ENCODE measurements at regions not wholly inside any gene's neighbourhood (a gene's known extent, or its start where the extent isn't known, plus 50 kb on each side); places are given as distances from the start of the nearest gene placed in this dataset.
A peak's percentile ranks its signal among the peaks of the same experiment; 100 is the strongest.

GRCh38 chr3:161848376-161848775, 351.8 kb downstream of the OTOL1 start:
- H3K79me2 ChIP-seq (ENCODE audit: low read length): no peaks in the 10 kb centered on the region
- H3K9ac ChIP-seq (ENCODE audit: low read length): no peak overlapping the region
- H3K4me3 ChIP-seq (ENCODE audit: low read length): no peak overlapping the region
- TF ChIP-seq EZH2phosphoT487 (IDR thresholded peaks at IDR 0.05; ENCODE audit: low read depth): no peak
- TF ChIP-seq, protein P1, sequence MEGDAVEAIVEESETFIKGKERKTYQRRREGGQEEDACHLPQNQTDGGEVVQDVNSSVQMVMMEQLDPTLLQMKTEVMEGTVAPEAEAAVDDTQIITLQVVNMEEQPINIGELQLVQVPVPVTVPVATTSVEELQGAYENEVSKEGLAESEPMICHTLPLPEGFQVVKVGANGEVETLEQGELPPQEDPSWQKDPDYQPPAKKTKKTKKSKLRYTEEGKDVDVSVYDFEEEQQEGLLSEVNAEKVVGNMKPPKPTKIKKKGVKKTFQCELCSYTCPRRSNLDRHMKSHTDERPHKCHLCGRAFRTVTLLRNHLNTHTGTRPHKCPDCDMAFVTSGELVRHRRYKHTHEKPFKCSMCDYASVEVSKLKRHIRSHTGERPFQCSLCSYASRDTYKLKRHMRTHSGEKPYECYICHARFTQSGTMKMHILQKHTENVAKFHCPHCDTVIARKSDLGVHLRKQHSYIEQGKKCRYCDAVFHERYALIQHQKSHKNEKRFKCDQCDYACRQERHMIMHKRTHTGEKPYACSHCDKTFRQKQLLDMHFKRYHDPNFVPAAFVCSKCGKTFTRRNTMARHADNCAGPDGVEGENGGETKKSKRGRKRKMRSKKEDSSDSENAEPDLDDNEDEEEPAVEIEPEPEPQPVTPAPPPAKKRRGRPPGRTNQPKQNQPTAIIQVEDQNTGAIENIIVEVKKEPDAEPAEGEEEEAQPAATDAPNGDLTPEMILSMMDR (IDR thresholded peaks at IDR 0.05; ENCODE audit: low read depth, low read length): no peak
- H3K36me3 ChIP-seq (replicated peaks; ENCODE audit: low read depth, low read length): no peaks in the 10 kb centered on the region
- H3K27me3 ChIP-seq (ENCODE audit: low read depth, low read length): no peaks in the 10 kb centered on the region
- H3K27ac ChIP-seq (ENCODE audit: low read length): no peak overlapping the region
- H4K20me1 ChIP-seq (ENCODE audit: insufficient read depth, low read length): no peaks in the 10 kb centered on the region
- H3K4me2 ChIP-seq (ENCODE audit: low read length): no peak overlapping the region
- H3K4me1 ChIP-seq (ENCODE audit: low read length): no peaks in the 10 kb centered on the region
- H2AFZ ChIP-seq (ENCODE audit: low read depth, low read length): no peak overlapping the region
- H3K9me3 ChIP-seq (ENCODE audit: insufficient read depth, low read length): no peaks in the 10 kb centered on the region

DNA sequence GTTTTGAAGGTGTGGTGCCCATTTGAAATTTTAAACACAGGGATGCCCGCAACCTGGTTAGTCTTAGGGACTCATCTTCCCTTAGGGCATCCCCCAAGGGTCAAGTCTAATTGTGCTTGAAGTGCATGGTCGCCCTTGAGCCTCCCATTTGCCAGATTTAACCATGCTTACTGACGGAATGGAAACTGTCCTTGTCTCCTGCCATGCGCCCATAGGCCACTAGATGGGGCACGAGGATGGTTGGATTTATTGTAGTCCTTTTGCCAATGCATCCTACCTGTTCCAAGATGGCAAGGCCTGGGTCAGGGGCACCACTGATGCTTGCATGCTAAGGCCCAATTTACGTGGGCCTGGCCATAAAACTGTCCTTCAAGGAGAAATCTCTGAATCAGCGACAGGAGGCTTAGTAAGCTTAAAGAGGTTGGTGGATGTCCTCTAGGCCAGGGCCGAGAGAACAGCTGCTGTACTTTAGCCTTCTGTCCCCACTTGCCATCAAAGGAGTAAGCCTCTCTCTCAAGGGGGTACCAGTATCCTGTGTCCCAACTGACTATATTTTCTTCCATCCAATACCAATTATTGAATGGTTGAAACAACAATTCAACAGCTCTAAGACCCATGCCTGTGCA, 355.4 kb downstream of the OTOL1 start:
- Histone ChIP-seq H2AFZ (ENCODE audit: low read depth, low read length) (peak overlapping the region; percentile 85), H3K9me3 (ENCODE audit: insufficient read depth, low read length) (no peaks in the 10 kb centered on the region), H3K4me3 (ENCODE audit: low read length) (no peak overlapping the region), H4K20me1 (ENCODE audit: insufficient read depth, low read length) (no peaks in the 10 kb centered on the region), H3K27ac (ENCODE audit: low read length) (no peak overlapping the region), H3K36me3 (replicated peaks; ENCODE audit: low read depth, low read length) (no peaks in the 10 kb centered on the region), H3K79me2 (ENCODE audit: low read length) (no peaks in the 10 kb centered on the region), H3K4me2 (ENCODE audit: low read length) (peak overlapping the region; percentile 46), H3K27me3 (ENCODE audit: low read depth, low read length) (no peaks in the 10 kb centered on the region), H3K9ac (ENCODE audit: low read length) (no peak overlapping the region), H3K4me1 (ENCODE audit: low read length) (no peaks in the 10 kb centered on the region)
- no peak for TF ChIP-seq EZH2phosphoT487 (IDR thresholded peaks at IDR 0.05; ENCODE audit: low read depth)
- TF ChIP-seq, protein P1 (IDR thresholded peaks at IDR 0.05; ENCODE audit: low read depth, low read length): peak; percentile 76

DNA sequence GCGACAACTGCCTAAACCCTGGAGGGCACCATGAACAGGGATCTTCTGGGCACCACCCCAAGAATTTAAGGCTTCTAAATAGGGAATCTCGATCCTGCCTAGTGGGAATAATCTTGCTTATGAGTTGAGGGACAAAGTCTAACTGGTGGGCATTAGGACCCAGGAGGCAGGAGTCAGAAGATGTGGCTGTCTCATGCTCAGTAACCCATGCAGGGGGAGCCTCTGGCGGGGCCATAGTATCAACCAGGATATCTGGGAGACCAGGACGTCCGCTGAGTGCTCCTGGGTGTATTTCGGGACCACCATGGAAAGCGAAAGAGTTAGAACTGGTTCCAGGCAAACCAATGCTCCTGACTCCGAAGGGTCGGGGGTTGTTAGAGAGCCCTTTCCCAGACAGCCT, 356.1 kb downstream of the OTOL1 start:
- Histone ChIP-seq H3K4me1 (ENCODE audit: low read length) (no peaks in the 10 kb centered on the region), H4K20me1 (ENCODE audit: insufficient read depth, low read length) (no peaks in the 10 kb centered on the region), H3K9me3 (ENCODE audit: insufficient read depth, low read length) (no peaks in the 10 kb centered on the region), H2AFZ (ENCODE audit: low read depth, low read length) (no peak overlapping the region), H3K36me3 (replicated peaks; ENCODE audit: low read depth, low read length) (no peaks in the 10 kb centered on the region), H3K79me2 (ENCODE audit: low read length) (no peaks in the 10 kb centered on the region), H3K4me2 (ENCODE audit: low read length) (no peak overlapping the region), H3K27me3 (ENCODE audit: low read depth, low read length) (no peaks in the 10 kb centered on the region), H3K27ac (ENCODE audit: low read length) (no peak overlapping the region), H3K4me3 (ENCODE audit: low read length) (no peak overlapping the region), H3K9ac (ENCODE audit: low read length) (no peak overlapping the region)
- TF ChIP-seq, protein P1 (IDR thresholded peaks at IDR 0.05; ENCODE audit: low read depth, low read length): no peak
- TF ChIP-seq EZH2phosphoT487 (IDR thresholded peaks at IDR 0.05; ENCODE audit: low read depth): no peak

GRCh38 chr3:161854232-161854771, 357.7 kb downstream of the OTOL1 start:
- Histone ChIP-seq H3K9me3 (ENCODE audit: insufficient read depth, low read length) (no peaks in the 10 kb centered on the region), H3K4me1 (ENCODE audit: low read length) (no peaks in the 10 kb centered on the region), H4K20me1 (ENCODE audit: insufficient read depth, low read length) (no peaks in the 10 kb centered on the region), H2AFZ (ENCODE audit: low read depth, low read length) (no peak overlapping the region), H3K27me3 (ENCODE audit: low read depth, low read length) (no peaks in the 10 kb centered on the region), H3K36me3 (replicated peaks; ENCODE audit: low read depth, low read length) (no peaks in the 10 kb centered on the region), H3K4me2 (ENCODE audit: low read length) (no peak overlapping the region), H3K79me2 (ENCODE audit: low read length) (no peaks in the 10 kb centered on the region), H3K4me3 (ENCODE audit: low read length) (no peak overlapping the region), H3K9ac (ENCODE audit: low read length) (no peak overlapping the region), H3K27ac (ENCODE audit: low read length) (no peak overlapping the region)
- TF ChIP-seq EZH2phosphoT487 (IDR thresholded peaks at IDR 0.05; ENCODE audit: low read depth): no peak
- TF ChIP-seq, protein P1 (IDR thresholded peaks at IDR 0.05; ENCODE audit: low read depth, low read length): peak; percentile 56

Measured in OCI-LY3 (cell line).